Spleen (tissue), 7 donors: ENCODE measurements at regions not wholly inside any gene's neighbourhood (a gene's known extent, or its start where the extent isn't known, plus 50 kb on each side); places are given as distances from the start of the nearest gene placed in this dataset.
"Not testable (repeated sequence)": the region's sequence is repeated elsewhere in the genome, so short reads cannot be mapped to it uniquely, and the experiment has no call there.

ENCODE experiments used
- CTCF ChIP-seq, 11 experiments: fragments of 200-600 bp in 7 of 11; fragments of 450-650 bp in 4 of 11; sonication (generic) in 4 of 11; IDR thresholded peaks in 8 of 11; conservative IDR thresholded peaks in 3 of 11; 1 replicate in 7 of 11; 2 replicates in 4 of 11; pipeline versions ENCODE4 v1.4.0 to v1.8.0; 2016 to 2021; ENCODE audit warnings: antibody characterized with exemption in 11 of 11, inconsistent platforms in 4 of 11, mild to moderate bottlenecking in 1 of 11
- POLR2A ChIP-seq, 3 donors: fragments of 450-650 bp; IDR thresholded peaks; one replicate each; pipeline ENCODE4 v1.5.1; 2017; ENCODE audit warnings: antibody characterized with exemption in 3 of 3, mild to moderate bottlenecking in 1 of 3
- donor health status: DM: no; HTN: no; CAD: no; lungs with moderate emphysema.
- donor health status: DM: no; HTN: no; CAD: no.
- donor health status: DM: no; HTN: no; CAD: no.

- TF ChIP-seq CTCF (IDR thresholded peaks at IDR 0.05 in 8 of 11, conservative IDR thresholded peaks at IDR 0.05 in 3 of 11); POLR2A (IDR thresholded peaks at IDR 0.05): not testable (repeated sequence)
Measured at GRCh38 chr6:26961236-26961635, 286.3 kb upstream of the PRSS16 start.
